NCI-H524 (cell line): ENCODE measurements at regions not wholly inside any gene's neighbourhood (a gene's known extent, or its start where the extent isn't known, plus 50 kb on each side); places are given as distances from the start of the nearest gene placed in this dataset.

Source experiments
- DNase-seq, 2 experiments: peaks; one replicate each; lab custom pipeline; 2025; lab: John Stamatoyannopoulos, UW

DNA sequence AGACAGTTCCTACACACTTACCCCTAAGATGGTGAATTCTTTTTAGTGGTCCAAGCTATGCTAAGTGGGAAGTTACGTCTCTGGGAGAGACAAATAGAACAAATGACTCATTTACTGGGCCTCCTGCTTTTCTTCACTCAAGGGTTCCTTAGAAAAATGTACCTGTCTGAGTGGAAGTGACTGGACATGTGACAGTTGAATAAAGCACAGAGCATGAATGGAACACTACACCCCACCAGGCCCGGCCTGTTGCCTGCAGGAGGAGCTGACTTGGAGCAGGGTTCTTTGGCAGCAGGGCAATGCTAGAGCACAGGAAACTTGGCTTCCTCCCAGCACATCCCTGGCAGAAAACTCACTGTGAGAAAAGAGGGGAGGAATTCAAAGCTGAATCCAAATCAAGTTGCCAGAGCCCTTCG is 451.0 kb upstream of the SETBP1 start:
- DNase-seq: no peak

DNA sequence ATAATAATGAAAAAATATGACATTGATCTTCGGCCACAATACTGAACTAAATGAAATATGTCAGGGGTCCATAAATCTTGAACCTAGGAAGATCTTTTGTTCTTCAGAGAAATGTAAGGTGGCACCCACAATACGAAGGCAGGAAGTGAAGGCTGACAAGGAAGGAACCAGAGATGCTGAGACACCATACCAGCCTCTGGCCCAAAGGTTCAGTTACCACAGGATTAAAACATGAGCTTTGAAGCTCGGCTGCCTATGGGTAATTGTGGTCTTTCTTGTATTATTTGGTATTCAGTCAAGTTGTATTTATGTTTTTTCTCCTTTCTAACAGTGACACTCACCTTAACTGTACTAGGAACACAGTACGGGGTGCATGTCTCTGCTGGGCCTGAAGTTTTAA is 448.8 kb upstream of the SETBP1 start:
- no peak for DNase-seq

DNA sequence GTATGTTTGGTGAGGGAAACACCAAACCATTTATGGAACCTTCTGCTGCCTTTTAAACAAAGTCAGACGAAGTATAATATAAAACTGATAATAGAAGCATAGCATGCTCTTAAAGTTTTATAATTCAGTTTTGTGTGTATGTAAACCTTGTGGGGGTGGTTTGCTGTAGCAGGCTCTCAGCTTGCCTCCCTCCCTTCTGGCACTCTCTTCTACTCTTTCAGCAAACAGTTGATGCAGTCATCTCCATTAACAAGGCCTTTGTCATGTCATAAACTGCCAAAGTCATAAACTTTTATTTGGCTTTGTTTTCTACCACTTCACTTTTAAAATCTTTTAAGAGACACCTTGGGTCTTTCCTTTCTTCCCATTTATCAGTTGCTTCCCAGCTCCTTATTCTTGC is 448.2 kb upstream of the SETBP1 start:
- DNase-seq: no peak

- no peak for DNase-seq
Observed at GRCh38 chr18:44238454-44238853, 442.2 kb upstream of the SETBP1 start.

- no peak for DNase-seq
Observed at GRCh38 chr18:44238911-44239310, 441.8 kb upstream of the SETBP1 start.

- no peak for DNase-seq
Observed at GRCh38 chr18:44241020-44241419, 439.7 kb upstream of the SETBP1 start.

DNA sequence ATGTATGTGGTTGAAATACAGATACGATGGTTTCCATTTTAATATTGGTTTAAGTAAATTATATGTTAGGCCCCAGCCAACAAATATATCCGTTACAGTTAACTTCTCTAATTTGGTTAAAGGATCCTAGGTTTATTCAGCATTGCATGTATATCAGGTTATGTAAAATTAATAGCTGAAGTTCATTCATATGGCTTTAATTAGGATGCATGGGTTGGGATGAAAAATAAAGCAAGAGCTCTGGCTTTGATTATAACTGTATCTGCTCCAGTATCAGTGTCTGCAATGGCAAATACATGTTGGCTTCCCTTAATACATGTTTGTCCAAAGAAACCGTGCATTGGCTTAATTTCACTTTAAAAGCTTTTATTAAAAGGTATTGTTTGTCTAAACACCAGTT is 435.7 kb upstream of the SETBP1 start:
- no peak for DNase-seq

- no peak for DNase-seq
Observed at GRCh38 chr18:44246001-44246400, 434.7 kb upstream of the SETBP1 start.

- DNase-seq: no peak
Observed at GRCh38 chr18:44258086-44258485, 422.6 kb upstream of the SETBP1 start.

DNA sequence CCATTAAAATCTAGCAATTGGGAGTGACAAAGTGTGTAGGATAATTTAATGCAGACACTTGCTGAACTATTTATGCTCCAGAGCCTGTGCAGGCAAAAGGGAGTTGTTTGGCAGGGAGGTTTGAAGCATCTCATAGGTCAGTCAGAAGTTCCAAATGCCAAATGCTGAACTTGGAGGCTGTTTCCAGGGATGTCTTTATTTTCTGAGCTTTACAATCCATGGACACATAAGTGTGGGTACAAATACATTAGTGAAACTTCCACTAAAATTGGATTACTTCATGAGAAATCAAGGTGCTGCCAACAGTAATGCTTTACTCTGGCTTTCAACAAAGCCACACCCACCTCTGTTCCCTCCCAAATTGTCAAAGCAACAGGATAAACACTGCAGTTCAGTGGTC is 422.1 kb upstream of the SETBP1 start:
- DNase-seq: no peak

- DNase-seq: no peak
Observed at GRCh38 chr18:44259610-44260009, 421.1 kb upstream of the SETBP1 start.

- DNase-seq: no peak
Observed at GRCh38 chr18:44265437-44265836, 415.3 kb upstream of the SETBP1 start.

DNA sequence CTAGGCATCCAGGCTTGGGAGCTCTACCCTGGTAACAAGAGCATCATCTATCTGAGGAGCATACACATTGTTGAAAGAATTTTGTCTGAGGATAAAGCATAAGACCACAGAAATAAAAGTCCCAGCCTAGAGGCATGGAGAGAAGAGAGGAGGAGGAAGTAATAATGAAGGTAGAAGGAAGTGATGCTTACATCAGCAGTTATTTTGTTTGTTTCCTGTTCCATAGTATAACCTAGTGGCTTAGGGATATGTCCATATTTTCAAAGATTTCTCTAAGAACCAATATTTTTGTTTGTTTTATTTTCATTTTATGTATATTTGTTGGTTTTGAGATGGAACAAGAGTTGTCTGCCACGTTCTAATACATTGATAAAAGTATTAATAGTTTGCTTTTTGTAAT is 407.4 kb upstream of the SETBP1 start:
- DNase-seq: no peak

DNA sequence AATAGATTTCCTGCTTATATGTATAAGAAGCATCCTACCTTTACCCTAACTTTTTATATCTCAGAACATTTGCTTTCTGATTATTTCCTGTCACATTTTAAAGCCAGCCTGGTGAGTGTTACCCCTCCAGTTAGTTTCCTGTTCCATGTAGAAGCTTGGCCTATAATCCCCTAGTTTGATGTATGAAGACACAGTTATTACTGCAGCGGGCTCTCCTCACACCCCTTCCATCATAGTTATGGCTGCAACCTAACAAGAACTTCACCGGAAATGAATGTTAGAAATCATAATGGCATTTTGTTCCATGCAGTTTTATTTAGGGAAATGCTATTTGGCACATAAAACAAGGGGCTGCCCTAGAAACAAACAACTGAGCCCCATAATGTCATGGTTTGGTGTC is 400.2 kb upstream of the SETBP1 start:
- no peak for DNase-seq

DNA sequence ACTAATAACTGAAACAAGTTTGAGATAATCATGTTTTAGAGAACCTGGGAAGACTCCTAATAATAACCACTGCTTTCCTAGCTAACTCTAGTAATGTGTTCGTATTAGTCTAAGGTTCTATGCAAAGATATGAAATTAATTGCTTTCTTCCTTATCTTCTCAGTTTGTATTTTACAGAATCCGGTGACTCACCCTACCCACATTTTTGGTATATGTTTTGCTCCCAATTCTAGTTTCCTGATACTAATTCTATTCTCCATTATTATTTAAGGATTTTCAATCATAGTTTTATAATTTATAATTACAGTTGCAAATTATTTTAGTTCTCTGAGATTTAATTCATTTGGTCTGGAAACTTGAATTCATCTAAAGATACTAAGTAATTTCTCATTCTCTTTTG is 394.6 kb upstream of the SETBP1 start:
- DNase-seq: no peak

DNA sequence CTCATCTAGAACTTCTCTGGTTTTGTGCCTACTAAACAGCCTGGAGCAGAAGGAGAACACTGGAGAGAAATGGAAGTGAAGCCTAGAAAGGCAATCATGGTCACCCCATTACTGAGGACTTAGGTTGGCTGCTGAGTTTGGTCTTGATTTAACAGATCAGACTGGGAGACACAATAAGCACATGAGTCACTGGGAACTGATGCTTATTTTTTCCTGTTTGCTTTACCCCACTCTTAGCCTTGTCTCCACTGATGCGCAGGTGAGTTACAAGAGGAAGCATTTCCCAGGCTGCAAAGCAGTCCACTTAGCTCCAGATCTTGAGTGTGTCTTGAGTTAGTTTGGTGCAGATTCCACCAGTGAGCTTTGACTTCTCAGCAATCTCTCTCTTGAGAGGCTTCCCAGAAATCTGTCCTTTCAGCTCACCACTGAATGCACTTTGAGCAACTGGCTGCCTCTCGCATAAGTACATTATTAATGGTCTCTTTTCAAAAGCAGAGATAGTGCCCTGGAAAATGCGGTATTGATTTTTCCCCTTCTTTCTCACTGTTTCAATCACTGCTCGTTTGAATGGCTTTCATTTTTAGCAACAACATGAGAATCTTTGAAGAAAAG is 390.2 kb upstream of the SETBP1 start:
- no peak for DNase-seq

DNA sequence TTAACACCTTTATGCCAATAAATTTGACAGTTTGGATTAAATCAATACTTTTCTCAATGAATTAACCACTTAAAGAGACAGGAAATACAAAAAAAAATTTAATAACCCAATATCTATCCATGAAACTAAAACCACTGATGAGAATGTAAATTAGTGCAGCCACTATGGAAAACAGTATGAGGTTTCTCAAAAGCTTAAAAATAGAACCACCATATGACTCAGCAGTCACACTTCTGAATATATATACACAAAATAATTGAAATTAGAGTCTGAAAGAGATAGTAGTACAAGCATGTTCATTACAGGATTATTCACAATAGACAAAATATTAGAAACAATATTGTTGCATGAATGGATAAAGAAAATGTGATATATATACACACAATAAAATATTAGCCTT is 382.1 kb upstream of the SETBP1 start:
- DNase-seq: no peak

DNA sequence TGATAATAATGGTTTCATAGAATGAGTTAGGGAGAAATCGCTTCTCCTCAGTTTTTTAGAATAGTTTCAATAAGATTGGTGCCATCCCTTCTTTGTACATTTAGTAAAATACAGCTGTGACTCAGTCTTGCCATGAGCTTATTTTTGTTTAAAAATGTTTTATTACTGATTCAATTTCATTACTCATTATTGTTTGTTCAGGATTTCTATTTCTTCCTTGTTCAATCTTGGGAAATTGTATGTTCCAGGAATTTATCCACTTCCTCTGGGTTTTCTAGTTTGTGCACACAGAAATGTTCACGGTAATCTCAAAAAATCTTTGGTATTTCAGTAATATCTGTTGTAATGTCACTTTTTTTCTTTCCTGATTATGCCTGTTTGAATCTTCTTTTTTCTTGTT is 371.5 kb upstream of the SETBP1 start:
- no peak for DNase-seq

GRCh38 chr18:44320619-44321460 is 359.8 kb upstream of the SETBP1 start:
- no peak for DNase-seq

DNA sequence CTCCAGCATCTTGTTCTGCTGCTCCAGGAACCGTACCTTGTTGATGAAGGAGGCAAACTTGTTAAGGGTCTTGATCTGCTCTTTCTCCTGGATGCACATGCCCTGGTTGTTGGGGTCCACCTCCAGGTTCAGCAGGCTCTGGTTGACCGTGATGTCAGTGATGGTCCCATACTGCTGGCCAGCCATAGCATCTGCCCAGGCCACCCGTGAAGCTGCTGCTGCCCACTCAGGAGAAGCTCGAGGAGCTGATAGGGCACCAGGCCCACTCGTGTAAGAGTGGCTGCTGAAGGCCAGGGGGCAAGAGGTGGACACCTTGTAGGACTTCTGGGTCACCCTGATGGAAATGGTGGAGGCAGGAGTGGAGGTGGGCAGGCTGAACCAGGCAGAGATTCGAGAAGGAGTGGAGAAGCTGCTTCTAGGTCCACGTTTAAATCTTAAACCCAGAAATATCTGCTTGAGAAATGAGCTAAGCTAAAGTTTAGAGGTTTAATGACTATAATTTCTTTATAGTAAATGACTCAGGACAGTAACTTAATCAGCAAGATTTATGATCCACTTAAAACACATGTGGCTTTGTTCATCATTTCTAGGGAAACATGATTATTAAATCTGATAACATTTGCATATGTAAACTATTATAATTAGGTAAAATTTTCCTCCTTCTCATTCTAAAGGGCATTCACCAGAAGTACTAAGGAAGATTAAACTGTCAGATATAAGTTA is 358.7 kb upstream of the SETBP1 start:
- no peak for DNase-seq

DNA sequence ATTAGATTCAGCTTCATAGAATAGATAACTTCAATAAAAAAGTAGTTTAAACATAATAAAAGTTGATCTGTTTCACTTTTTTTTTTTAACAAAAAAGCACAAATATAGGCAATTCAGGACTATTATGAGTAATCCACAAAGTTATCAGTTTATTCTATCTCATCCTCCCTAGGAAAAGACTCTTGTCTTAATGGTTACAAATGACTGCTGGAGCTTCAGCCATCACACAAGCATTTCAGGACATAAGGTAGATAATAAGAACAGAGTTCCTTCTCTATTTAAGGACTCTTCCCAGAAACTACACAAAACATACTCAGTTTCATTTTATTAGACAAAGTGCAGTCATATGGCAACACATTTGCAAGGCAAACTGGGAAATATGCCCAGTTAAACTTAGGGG is 357.6 kb upstream of the SETBP1 start:
- DNase-seq: no peak

GRCh38 chr18:44324361-44324760 is 356.3 kb upstream of the SETBP1 start:
- DNase-seq: no peak
